MM.1S (cell line): ENCODE measurements at regions not wholly inside any gene's neighbourhood (a gene's known extent, or its start where the extent isn't known, plus 50 kb on each side); places are given as distances from the start of the nearest gene placed in this dataset.

Experiments
- EZH2 ChIP-seq: fragments of 300-600 bp; sonication (generic); optimal IDR thresholded peaks from 2 replicates; pipeline ENCODE3; 2017; ENCODE audit warnings: low read depth, mild to moderate bottlenecking, antibody characterized with exemption, low read length, mixed read lengths
- EZH2phosphoT487 ChIP-seq: fragments of 300-600 bp; sonication (generic); IDR thresholded peaks from 2 replicates; pipeline ENCODE4 v1.6.1; 2018; ENCODE audit warnings: antibody characterized with exemption, low read length
- TF ChIP-seq, protein P1 (sequence below): fragments of 300-600 bp; sonication (generic); IDR thresholded peaks from 2 replicates; pipeline ENCODE4 v1.5.1; 2016; ENCODE audit warnings: antibody characterized with exemption, low read length, mixed read lengths

DNA sequence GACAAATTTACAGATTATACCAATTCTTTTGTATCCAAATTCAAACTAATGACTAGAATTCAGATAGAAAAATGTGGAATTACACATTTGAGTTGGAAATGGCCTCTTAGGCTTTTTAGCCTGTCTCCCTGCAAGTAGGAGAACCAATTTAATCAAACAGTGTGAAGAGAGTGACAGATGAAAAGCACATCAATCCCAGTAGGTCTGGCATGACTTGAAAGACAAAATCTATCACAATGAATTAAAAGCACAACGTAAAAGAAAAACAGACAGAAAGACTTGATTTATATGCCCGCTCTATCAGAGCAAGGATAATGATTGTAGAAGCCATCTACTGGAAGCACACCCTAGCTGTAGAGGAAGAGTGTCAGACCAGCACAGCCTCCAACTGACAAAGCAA, 1084.4 kb upstream of the SPRY2 start:
- TF ChIP-seq, protein P1, sequence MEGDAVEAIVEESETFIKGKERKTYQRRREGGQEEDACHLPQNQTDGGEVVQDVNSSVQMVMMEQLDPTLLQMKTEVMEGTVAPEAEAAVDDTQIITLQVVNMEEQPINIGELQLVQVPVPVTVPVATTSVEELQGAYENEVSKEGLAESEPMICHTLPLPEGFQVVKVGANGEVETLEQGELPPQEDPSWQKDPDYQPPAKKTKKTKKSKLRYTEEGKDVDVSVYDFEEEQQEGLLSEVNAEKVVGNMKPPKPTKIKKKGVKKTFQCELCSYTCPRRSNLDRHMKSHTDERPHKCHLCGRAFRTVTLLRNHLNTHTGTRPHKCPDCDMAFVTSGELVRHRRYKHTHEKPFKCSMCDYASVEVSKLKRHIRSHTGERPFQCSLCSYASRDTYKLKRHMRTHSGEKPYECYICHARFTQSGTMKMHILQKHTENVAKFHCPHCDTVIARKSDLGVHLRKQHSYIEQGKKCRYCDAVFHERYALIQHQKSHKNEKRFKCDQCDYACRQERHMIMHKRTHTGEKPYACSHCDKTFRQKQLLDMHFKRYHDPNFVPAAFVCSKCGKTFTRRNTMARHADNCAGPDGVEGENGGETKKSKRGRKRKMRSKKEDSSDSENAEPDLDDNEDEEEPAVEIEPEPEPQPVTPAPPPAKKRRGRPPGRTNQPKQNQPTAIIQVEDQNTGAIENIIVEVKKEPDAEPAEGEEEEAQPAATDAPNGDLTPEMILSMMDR, result no peak
- TF ChIP-seq EZH2phosphoT487 (no peak), EZH2 (no peak)
